ENCODE measurements at regions not wholly inside any gene's neighbourhood (a gene's known extent, or its start where the extent isn't known, plus 50 kb on each side); places are given as distances from the start of the nearest gene placed in this dataset.

- TF ChIP-seq CTCF (IDR thresholded peaks at IDR 0.05) = no peak
- no peak for TF ChIP-seq EP300 (IDR thresholded peaks at IDR 0.05)
- no peak for TF ChIP-seq POLR2A (IDR thresholded peaks at IDR 0.05)
- no peak for TF ChIP-seq POLR2AphosphoS5 (IDR thresholded peaks at IDR 0.05)
Observed at GRCh38 chr2:190819840-190820301, 60.8 kb upstream of the GLS start.
